Breast epithelium (tissue), 4 donors: ENCODE measurements at regions not wholly inside any gene's neighbourhood (a gene's known extent, or its start where the extent isn't known, plus 50 kb on each side); places are given as distances from the start of the nearest gene placed in this dataset.

Experiments
- DNase-seq, 2 donors: peaks; one replicate each; pipeline ENCODE4 v3.0.0-alpha.2; 2019; ENCODE audit warnings: low spot score in 2 of 2
- H3K27ac ChIP-seq, 2 donors: fragments of 200-600 bp; sonication (generic) in 1 of 2; one replicate each; pipeline ENCODE4 v1.5.1; 2016 to 2019; ENCODE audit warnings: mild to moderate bottlenecking in 1 of 2
- H3K27me3 ChIP-seq, 2 donors: fragments of 200-600 bp; sonication (generic) in 1 of 2; one replicate each; pipeline versions ENCODE4 v1.5.1 to v1.6.0; 2017 to 2019; ENCODE audit warnings: control low read depth in 1 of 2, mild to moderate bottlenecking in 1 of 2
- H3K36me3 ChIP-seq: fragments of 200-600 bp; one replicate; pipeline ENCODE4 v1.5.1; 2019
- H3K4me1 ChIP-seq, 2 donors: fragments of 200-600 bp; sonication (generic); one replicate each; pipeline ENCODE4 v1.5.1; 2016 to 2019; ENCODE audit warnings: control low read depth in 1 of 2
- H3K4me3 ChIP-seq, 3 donors: fragments of 200-600 bp; sonication (generic); 1 replicate in 2 of 3; 2 replicates in 1 of 3; pipeline ENCODE4 v1.5.1; 2016 to 2019; ENCODE audit warnings: mild to moderate bottlenecking in 3 of 3, moderate library complexity in 2 of 3
- H3K9me3 ChIP-seq, 2 donors: fragments of 200-600 bp; sonication (generic) in 1 of 2; one replicate each; pipeline ENCODE4 v1.5.1; 2016 to 2019; ENCODE audit warnings: control low read depth in 1 of 2
- POLR2A ChIP-seq: fragments of 450-650 bp; IDR thresholded peaks from one replicate; pipeline ENCODE4 v1.6.1; 2016; ENCODE audit warnings: antibody characterized with exemption, mild to moderate bottlenecking, moderate library complexity
- POLR2AphosphoS5 ChIP-seq, 3 donors: sonication (generic); formaldehyde crosslinking; IDR thresholded peaks; one replicate each; pipeline ENCODE4 v1.6.1; 2017; ENCODE audit warnings: antibody characterized with exemption in 3 of 3
- intact Hi-C: fragments of 100-400 bp; cut with DNase I; formaldehyde crosslinking; loops from one replicate; pipeline ENCODE4 v1.15.1; 2023; ENCODE audit warnings: low total_unique reads
- TF ChIP-seq, protein P1 (sequence below), 3 donors: fragments of 450-650 bp; IDR thresholded peaks; one replicate each; pipeline ENCODE4 v1.5.1; 2016 to 2017; ENCODE audit warnings: antibody characterized with exemption in 3 of 3, mild to moderate bottlenecking in 3 of 3, moderate library complexity in 3 of 3

- DNase-seq: no peak
- H3K9me3 ChIP-seq: no peaks in the 10 kb centered on the region
- H3K4me1 ChIP-seq: peaks cover 0 to 5% of the 10 kb centered on the region in 2 donors
- no peaks in the 10 kb centered on the region for H3K36me3 ChIP-seq
- intact Hi-C loops: no loop called here
- no peak overlapping the region for H3K4me3 ChIP-seq
- H3K27ac ChIP-seq: no peak overlapping the region
- no peaks in the 10 kb centered on the region for H3K27me3 ChIP-seq
- TF ChIP-seq POLR2AphosphoS5 (IDR thresholded peaks at IDR 0.05) (no peak), POLR2A (no peak)
- TF ChIP-seq, protein P1, sequence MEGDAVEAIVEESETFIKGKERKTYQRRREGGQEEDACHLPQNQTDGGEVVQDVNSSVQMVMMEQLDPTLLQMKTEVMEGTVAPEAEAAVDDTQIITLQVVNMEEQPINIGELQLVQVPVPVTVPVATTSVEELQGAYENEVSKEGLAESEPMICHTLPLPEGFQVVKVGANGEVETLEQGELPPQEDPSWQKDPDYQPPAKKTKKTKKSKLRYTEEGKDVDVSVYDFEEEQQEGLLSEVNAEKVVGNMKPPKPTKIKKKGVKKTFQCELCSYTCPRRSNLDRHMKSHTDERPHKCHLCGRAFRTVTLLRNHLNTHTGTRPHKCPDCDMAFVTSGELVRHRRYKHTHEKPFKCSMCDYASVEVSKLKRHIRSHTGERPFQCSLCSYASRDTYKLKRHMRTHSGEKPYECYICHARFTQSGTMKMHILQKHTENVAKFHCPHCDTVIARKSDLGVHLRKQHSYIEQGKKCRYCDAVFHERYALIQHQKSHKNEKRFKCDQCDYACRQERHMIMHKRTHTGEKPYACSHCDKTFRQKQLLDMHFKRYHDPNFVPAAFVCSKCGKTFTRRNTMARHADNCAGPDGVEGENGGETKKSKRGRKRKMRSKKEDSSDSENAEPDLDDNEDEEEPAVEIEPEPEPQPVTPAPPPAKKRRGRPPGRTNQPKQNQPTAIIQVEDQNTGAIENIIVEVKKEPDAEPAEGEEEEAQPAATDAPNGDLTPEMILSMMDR (IDR thresholded peaks at IDR 0.05): no peak
These were observed 200.5 kb upstream of the ARG1 start for GRCh38 chr6:131372535-131372934.

- Histone ChIP-seq H3K27ac (no peak overlapping the region), H3K4me1 (no peaks in the 10 kb centered on the region), H3K27me3 (no peaks in the 10 kb centered on the region), H3K4me3 (no peak overlapping the region), H3K9me3 (no peaks in the 10 kb centered on the region), H3K36me3 (no peaks in the 10 kb centered on the region)
- no peak for TF ChIP-seq POLR2AphosphoS5 (IDR thresholded peaks at IDR 0.05)
- TF ChIP-seq, protein P1 (IDR thresholded peaks at IDR 0.05): no peak
- TF ChIP-seq POLR2A: no peak
- intact Hi-C loops: no loop called here
- no peak for DNase-seq
These were observed 195.8 kb upstream of the ARG1 start for GRCh38 chr6:131377112-131377705.

DNA sequence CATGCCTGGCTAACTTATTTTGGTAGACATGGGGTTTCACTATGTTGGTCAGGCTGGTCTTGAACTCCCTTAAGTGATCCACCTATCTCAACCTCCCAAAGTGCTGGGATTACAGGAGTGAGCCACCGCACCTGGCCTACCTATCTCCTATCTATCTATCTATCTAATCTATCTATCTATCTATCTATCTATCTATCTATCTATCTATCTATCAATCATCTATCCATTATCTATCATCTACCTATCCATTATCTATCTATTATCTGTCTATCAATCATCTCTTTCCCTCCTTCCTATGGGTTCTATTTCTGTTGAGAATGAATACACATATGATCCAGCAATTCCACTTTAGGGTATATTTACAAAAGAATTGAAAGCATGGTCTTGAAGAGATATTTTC is 194.2 kb upstream of the ARG1 start:
- H3K36me3 ChIP-seq: no peaks in the 10 kb centered on the region
- no peak overlapping the region for H3K4me3 ChIP-seq
- no peaks in the 10 kb centered on the region for H3K27me3 ChIP-seq
- H3K9me3 ChIP-seq: no peaks in the 10 kb centered on the region
- TF ChIP-seq, protein P1 (IDR thresholded peaks at IDR 0.05): no peak
- TF ChIP-seq POLR2AphosphoS5 (IDR thresholded peaks at IDR 0.05) (no peak), POLR2A (no peak)
- no peak overlapping the region for H3K27ac ChIP-seq
- no peak for DNase-seq
- H3K4me1 ChIP-seq: no peaks in the 10 kb centered on the region
- intact Hi-C loops: no loop called here

DNA sequence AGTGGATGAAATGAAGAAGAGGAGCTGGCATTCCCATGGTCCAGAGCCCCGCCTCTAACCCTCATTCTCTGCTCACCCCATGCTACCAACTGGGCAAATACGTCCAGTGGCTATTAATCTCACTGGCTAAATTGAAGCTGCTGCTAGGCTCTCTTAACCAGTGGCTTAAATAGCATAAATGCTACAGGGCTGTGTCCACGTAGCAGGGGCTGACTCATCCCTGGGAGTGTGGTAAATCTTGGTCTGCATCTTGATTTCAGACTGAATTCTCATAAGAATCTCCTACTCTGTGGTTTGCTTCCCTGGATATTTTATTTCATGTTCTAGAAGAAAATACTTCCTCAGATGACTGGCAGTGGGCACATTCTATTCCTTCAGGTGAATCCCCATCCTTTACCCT is 193.1 kb upstream of the ARG1 start:
- H3K9me3 ChIP-seq: no peaks in the 10 kb centered on the region
- DNase-seq: no peak
- TF ChIP-seq POLR2AphosphoS5 (IDR thresholded peaks at IDR 0.05) (no peak), POLR2A (no peak)
- TF ChIP-seq, protein P1 (IDR thresholded peaks at IDR 0.05): no peak
- no peaks in the 10 kb centered on the region for H3K36me3 ChIP-seq
- H3K27me3 ChIP-seq: no peaks in the 10 kb centered on the region
- intact Hi-C loops: no loop called here
- H3K27ac ChIP-seq: no peak overlapping the region
- H3K4me1 ChIP-seq: no peaks in the 10 kb centered on the region
- H3K4me3 ChIP-seq: no peak overlapping the region

DNA sequence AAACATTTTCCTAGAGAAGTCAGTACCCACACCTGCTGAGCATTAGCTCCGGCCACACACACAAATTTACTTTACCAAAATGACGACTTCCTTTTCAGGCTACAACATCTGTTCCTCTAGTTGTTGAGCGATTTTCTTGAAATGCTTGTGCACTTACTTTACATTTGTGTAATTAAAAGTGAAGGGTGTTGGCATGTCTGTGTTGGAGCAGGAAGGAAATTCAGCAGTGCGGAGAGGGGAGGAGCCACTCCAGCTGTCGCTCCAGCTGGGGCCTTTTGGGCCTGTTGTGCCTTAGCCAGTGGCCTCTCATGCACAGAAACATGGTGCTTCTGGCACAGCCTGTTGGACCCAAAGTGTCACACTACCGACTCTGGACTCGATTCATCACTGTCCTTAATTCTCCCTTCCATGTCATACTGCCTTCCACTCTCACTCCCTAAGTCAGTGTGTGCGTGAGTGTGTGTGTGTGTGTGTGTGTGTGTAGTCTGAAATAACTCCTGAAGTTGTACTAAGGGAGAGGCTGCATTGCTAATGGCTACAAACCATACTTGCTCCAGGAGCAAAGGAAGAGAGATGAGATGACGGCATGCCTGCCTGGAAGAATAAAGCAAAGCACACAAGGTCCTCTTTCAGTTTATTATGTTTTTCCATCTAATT is 191.8 kb upstream of the ARG1 start:
- no peaks in the 10 kb centered on the region for H3K9me3 ChIP-seq
- no peaks in the 10 kb centered on the region for H3K36me3 ChIP-seq
- no peaks in the 10 kb centered on the region for H3K4me1 ChIP-seq
- H3K27ac ChIP-seq: no peak overlapping the region
- no peaks in the 10 kb centered on the region for H3K27me3 ChIP-seq
- TF ChIP-seq POLR2A: no peak
- no peak for TF ChIP-seq POLR2AphosphoS5 (IDR thresholded peaks at IDR 0.05)
- TF ChIP-seq, protein P1 (IDR thresholded peaks at IDR 0.05): no peak
- H3K4me3 ChIP-seq: no peak overlapping the region
- DNase-seq: no peak
- intact Hi-C loops: no loop called here
